ENCODE measurements at regions not wholly inside any gene's neighbourhood (a gene's known extent, or its start where the extent isn't known, plus 50 kb on each side); places are given as distances from the start of the nearest gene placed in this dataset.
"Not testable (repeated sequence)": the region's sequence is repeated elsewhere in the genome, so short reads cannot be mapped to it uniquely, and the experiment has no call there.

GRCh38 chr11:37916331-37916730 lies 1318.3 kb upstream of the RAG2 start:
- Mint-ChIP-seq H3K4me1 (no peaks in the 10 kb centered on the region), H3K4me3 (no peak overlapping the region), H3K9me3 (peaks cover 9% of the 10 kb centered on the region), H3K36me3 (ENCODE audit: low read depth) (no peaks in the 10 kb centered on the region), H3K27me3 (no peaks in the 10 kb centered on the region), H3K27ac (no peak overlapping the region)
- ATAC-seq (no peak), DNase-seq (no peak)

DNA sequence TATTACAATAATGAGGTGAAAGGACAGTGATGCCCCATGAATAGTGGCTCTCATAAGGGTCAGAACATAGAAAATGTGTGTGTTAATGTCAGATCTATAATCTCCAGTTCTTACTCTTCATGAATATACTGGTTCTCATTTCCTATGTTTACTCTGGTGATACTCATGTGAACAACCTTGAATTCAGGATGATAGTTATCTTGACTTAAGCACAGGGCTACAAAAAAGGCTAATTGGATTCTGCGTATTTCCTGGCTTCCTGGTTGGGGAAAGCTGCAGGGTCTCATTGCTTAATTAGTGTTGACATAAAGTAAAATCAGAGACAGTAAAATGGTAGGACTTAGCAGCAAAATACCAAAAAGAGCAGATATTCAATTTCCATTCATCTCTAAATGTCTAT lies 1316.8 kb upstream of the RAG2 start:
- ATAC-seq: no peak
- Mint-ChIP-seq H3K4me1 (no peaks in the 10 kb centered on the region), H3K36me3 (ENCODE audit: low read depth) (no peaks in the 10 kb centered on the region), H3K4me3 (no peak overlapping the region), H3K27ac (no peak overlapping the region), H3K9me3 (peaks cover 7% of the 10 kb centered on the region), H3K27me3 (no peaks in the 10 kb centered on the region)
- no peak for DNase-seq

- Mint-ChIP-seq H3K36me3 (ENCODE audit: low read depth) (no peaks in the 10 kb centered on the region), H3K4me1 (no peaks in the 10 kb centered on the region), H3K9me3 (peaks cover 8% of the 10 kb centered on the region), H3K27ac (no peak overlapping the region), H3K27me3 (no peaks in the 10 kb centered on the region), H3K4me3 (no peak overlapping the region)
- DNase-seq (no peak), ATAC-seq (no peak)
Measured at GRCh38 chr11:37908219-37908548, 1310.1 kb upstream of the RAG2 start.

GRCh38 chr11:37907436-37908218 lies 1309.6 kb upstream of the RAG2 start:
- H3K4me1 Mint-ChIP-seq: no peaks in the 10 kb centered on the region
- H3K27ac Mint-ChIP-seq: no peak overlapping the region
- ATAC-seq (no peak), DNase-seq (no peak)
- peaks cover 8% of the 10 kb centered on the region for H3K9me3 Mint-ChIP-seq
- no peak overlapping the region for H3K4me3 Mint-ChIP-seq
- no peaks in the 10 kb centered on the region for H3K36me3 Mint-ChIP-seq (ENCODE audit: low read depth)
- no peaks in the 10 kb centered on the region for H3K27me3 Mint-ChIP-seq

DNA sequence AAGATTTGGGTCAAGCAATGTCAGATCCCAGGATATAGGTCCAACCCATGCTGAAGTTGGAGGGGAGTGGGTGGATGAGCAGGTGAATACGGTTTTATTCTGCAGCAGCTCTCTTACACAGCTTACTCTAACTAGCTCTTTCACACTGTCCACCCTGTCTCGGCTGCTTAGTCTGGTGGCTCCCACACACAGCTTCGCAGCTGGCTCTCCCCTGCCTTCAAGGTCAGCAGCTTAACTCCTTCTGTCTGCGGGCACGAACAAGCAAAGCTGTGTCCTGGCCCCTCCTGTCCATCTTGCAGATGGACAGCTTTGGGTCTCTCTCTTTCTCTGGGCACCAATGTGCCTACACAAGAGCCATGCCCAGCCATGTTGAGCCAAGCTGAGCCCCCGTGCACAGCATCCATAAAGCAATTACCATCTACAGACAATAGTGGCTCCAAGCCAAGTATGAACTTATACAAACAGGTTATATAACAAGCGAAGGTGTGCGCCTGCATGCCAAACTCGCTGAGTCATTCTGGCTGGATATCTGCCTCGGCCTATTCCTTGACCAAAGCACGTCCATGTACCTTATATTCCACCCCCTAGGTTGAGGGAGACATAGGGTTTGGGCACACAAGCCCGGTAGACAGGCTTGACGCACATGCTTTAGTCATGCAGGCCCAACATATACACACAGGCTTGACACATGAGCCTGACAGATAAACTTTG lies 1307.8 kb upstream of the RAG2 start:
- Mint-ChIP-seq H3K36me3 (ENCODE audit: low read depth) (no peaks in the 10 kb centered on the region), H3K4me1 (no peaks in the 10 kb centered on the region), H3K9me3 (peaks cover 14% of the 10 kb centered on the region), H3K27me3 (no peaks in the 10 kb centered on the region), H3K27ac (no peak overlapping the region), H3K4me3 (no peak overlapping the region)
- no peak for DNase-seq
- ATAC-seq: no peak

DNA sequence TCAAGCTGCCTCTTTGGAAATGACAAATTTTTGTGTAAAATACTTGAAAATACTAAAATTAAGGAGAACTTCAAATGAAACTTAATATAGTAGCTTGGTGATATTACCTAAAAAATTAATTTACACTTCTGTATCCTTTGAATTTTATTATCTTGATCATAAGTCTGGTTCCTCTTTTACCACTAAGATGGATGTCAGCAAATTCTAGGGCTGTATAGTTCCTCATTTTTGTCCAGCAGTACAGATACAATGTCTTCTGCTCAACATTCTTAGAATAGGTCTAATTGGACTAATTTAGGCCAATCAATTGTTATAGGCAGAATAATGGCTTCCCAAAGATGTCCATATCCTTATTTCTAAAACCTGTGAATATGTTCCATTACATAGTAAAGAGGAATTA lies 1298.0 kb upstream of the RAG2 start:
- Mint-ChIP-seq H3K36me3 (ENCODE audit: low read depth) (no peaks in the 10 kb centered on the region), H3K4me1 (no peaks in the 10 kb centered on the region), H3K27ac (no peak overlapping the region), H3K9me3 (peaks cover 25% of the 10 kb centered on the region), H3K4me3 (no peak overlapping the region), H3K27me3 (no peaks in the 10 kb centered on the region)
- DNase-seq (no peak), ATAC-seq (no peak)

DNA sequence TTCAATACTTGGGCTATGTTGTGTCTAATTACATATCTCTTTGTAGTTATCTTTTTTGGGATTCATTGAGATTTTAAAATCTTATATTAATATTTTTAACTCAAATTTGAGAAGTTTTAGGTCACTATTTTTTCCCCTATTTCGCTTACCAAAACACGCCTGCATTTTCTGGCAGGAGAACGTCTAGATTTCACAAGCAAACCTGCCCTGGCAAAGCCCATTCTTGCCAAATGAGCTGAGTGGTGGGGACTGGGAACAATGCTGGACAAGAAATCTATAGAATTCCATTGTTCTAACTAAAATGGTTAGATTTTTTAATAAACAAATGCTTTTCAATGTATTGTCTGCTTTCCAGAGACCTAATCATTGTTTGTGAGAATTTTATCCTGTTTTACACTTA lies 1283.7 kb upstream of the RAG2 start:
- Mint-ChIP-seq H3K36me3 (ENCODE audit: low read depth) (no peaks in the 10 kb centered on the region), H3K9me3 (peaks cover 11% of the 10 kb centered on the region), H3K27ac (no peak overlapping the region), H3K27me3 (no peaks in the 10 kb centered on the region), H3K4me3 (no peak overlapping the region), H3K4me1 (no peaks in the 10 kb centered on the region)
- ATAC-seq (no peak), DNase-seq (no peak)

DNA sequence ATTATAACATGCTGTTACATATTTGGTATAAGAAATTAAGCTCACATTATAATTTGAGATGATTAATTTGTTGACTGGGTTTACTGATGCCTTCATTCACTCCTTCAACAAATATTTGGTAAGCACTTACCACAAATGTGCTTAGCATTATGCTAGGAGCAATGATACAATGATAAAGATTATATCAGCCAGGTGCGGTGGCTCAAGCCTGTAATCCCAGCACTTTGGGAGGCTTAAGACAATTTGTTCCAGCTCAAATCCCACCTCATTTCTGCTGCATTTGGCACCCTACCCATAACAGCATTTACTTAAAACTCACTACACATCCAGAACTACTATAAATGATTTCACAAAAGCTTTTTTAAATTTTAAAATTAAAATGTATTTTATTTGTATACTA lies 1263.6 kb upstream of the RAG2 start:
- no peak for DNase-seq
- Mint-ChIP-seq H3K27ac (no peak overlapping the region), H3K4me3 (no peak overlapping the region), H3K4me1 (no peaks in the 10 kb centered on the region), H3K36me3 (ENCODE audit: low read depth) (no peaks in the 10 kb centered on the region), H3K9me3 (peaks cover 4% of the 10 kb centered on the region), H3K27me3 (no peaks in the 10 kb centered on the region)
- no peak for ATAC-seq

- not testable (repeated sequence) for H3K27ac Mint-ChIP-seq; H3K36me3 Mint-ChIP-seq (ENCODE audit: low read depth); ATAC-seq; H3K4me1 Mint-ChIP-seq; H3K27me3 Mint-ChIP-seq; H3K4me3 Mint-ChIP-seq; DNase-seq
- peaks cover 12% of the 10 kb centered on the region for H3K9me3 Mint-ChIP-seq
Measured at GRCh38 chr11:37858806-37859537, 1260.9 kb upstream of the RAG2 start.

DNA sequence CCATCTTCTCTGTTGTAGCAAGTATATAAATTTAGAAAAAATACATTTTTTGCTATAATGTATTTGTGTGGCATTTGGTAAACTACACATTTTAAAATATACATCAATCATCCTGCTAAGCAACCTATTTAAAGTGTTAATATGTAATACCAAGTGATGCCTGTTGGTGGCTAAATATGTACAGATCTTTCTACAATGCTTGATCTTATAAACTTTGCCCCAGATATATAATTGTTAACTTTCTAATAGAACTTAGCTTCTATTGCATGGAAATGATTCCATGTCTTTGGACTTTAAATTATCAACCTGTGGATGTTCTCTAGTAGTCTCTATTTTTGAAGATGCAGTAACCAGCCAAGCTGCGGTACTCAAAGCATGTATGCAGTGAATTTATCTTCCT lies 1260.4 kb upstream of the RAG2 start:
- Mint-ChIP-seq H3K4me1 (no peaks in the 10 kb centered on the region), H3K9me3 (peaks cover 15% of the 10 kb centered on the region), H3K27ac (no peak overlapping the region), H3K27me3 (no peaks in the 10 kb centered on the region), H3K4me3 (no peak overlapping the region), H3K36me3 (ENCODE audit: low read depth) (no peaks in the 10 kb centered on the region)
- ATAC-seq: no peak
- DNase-seq: no peak

GRCh38 chr11:37857726-37858125 lies 1259.7 kb upstream of the RAG2 start:
- Mint-ChIP-seq H3K4me1 (no peaks in the 10 kb centered on the region), H3K36me3 (ENCODE audit: low read depth) (no peaks in the 10 kb centered on the region), H3K9me3 (peaks cover 15% of the 10 kb centered on the region), H3K27ac (no peak overlapping the region), H3K4me3 (no peak overlapping the region), H3K27me3 (no peaks in the 10 kb centered on the region)
- DNase-seq (no peak), ATAC-seq (no peak)

DNA sequence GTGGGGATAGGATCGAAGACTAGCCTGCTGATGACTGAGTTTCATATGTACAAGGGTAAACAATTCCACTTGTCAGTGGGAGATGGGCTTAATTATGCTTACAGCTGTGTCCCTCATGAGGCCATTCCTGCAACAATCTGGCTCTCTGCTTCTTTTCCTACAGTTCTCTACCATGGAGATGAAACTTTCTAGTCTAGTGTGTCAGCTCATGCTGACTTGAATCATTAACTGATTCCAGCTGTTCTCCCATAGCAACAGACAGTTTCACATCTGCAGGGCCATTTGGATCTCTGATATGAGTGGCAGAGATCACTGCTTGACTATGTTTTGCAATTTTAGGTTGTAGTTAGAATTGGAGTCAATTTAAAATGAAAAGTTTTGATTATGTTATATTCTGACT lies 1251.7 kb upstream of the RAG2 start:
- H3K9me3 Mint-ChIP-seq: peaks cover 10% of the 10 kb centered on the region
- H3K36me3 Mint-ChIP-seq (ENCODE audit: low read depth): no peaks in the 10 kb centered on the region
- no peaks in the 10 kb centered on the region for H3K27me3 Mint-ChIP-seq
- H3K4me3 Mint-ChIP-seq: no peak overlapping the region
- H3K4me1 Mint-ChIP-seq: no peaks in the 10 kb centered on the region
- DNase-seq (no peak), ATAC-seq (no peak)
- no peak overlapping the region for H3K27ac Mint-ChIP-seq

DNA sequence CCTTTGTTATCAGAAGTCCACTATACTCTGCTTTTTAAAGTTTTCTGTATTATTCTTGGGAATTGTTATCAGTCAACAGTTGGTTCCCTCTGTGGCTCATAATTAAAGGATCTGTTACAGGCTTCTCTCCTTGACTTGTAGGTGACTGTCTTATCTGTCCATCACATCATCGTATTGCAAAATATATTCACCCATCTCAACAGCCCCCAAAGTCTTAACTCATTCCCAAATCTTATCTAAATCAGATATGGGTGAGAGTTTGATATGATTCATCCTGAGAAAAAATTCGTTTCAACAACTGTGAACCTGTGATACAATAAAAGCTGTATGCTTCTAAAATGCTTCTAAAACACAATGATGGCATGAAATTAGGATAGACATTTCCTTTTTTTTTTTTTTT lies 1245.6 kb upstream of the RAG2 start:
- H3K4me1 Mint-ChIP-seq: no peaks in the 10 kb centered on the region
- peaks cover 6% of the 10 kb centered on the region for H3K9me3 Mint-ChIP-seq
- DNase-seq: no peak
- no peaks in the 10 kb centered on the region for H3K36me3 Mint-ChIP-seq (ENCODE audit: low read depth)
- no peak for ATAC-seq
- no peak overlapping the region for H3K27ac Mint-ChIP-seq
- no peaks in the 10 kb centered on the region for H3K27me3 Mint-ChIP-seq
- no peak overlapping the region for H3K4me3 Mint-ChIP-seq

- DNase-seq (no peak), ATAC-seq (no peak)
- Mint-ChIP-seq H3K4me1 (no peaks in the 10 kb centered on the region), H3K4me3 (no peak overlapping the region), H3K36me3 (ENCODE audit: low read depth) (no peaks in the 10 kb centered on the region), H3K27ac (no peak overlapping the region), H3K27me3 (no peaks in the 10 kb centered on the region), H3K9me3 (peaks cover 6% of the 10 kb centered on the region)
Measured at GRCh38 chr11:37841016-37841415, 1243.0 kb upstream of the RAG2 start.

- not testable (repeated sequence) for H3K9me3 Mint-ChIP-seq; H3K4me1 Mint-ChIP-seq; ATAC-seq; H3K4me3 Mint-ChIP-seq; H3K27ac Mint-ChIP-seq; DNase-seq; H3K27me3 Mint-ChIP-seq; H3K36me3 Mint-ChIP-seq (ENCODE audit: low read depth)
Measured at GRCh38 chr11:37840345-37840744, 1242.3 kb upstream of the RAG2 start.
